Type B pancreatic cell (in vitro differentiated cells): ENCODE measurements at regions not wholly inside any gene's neighbourhood (a gene's known extent, or its start where the extent isn't known, plus 50 kb on each side); places are given as distances from the start of the nearest gene placed in this dataset.

Experiments
- DNase-seq: peaks from one replicate; pipeline ENCODE4 v3.0.0; 2021; ENCODE audit warnings: mixed read lengths; ENCODE audit not compliant: unreplicated experiment; ENCODE audit errors: extremely low spot score
- H3K27ac Mint-ChIP-seq: 2 replicates; pipeline ENCODE4 v1.8.0; 2021; ENCODE audit warnings: mild to moderate bottlenecking, mixed read lengths
- H3K27me3 Mint-ChIP-seq: 2 replicates; pipeline ENCODE4 v1.8.0; 2021; ENCODE audit warnings: mixed read lengths
- H3K36me3 Mint-ChIP-seq: 2 replicates; pipeline ENCODE4 v1.8.0; 2021; ENCODE audit warnings: mixed read lengths
- H3K4me1 Mint-ChIP-seq: one replicate; pipeline ENCODE4 v1.8.0; 2021; ENCODE audit warnings: mixed read lengths; ENCODE audit not compliant: unreplicated experiment
- H3K4me3 Mint-ChIP-seq: 2 replicates; pipeline ENCODE4 v1.8.0; 2021; ENCODE audit warnings: mild to moderate bottlenecking, mixed read lengths
- H3K9me3 Mint-ChIP-seq: 2 replicates; pipeline ENCODE4 v1.8.0; 2021; ENCODE audit warnings: mixed read lengths
- TF ChIP-seq, protein P1 (sequence below): fragments of 200-600 bp; sonication (generic); conservative IDR thresholded peaks from 2 replicates; pipeline ENCODE4 v1.5.0; 2021; ENCODE audit warnings: antibody characterized with exemption, mild to moderate bottlenecking

- Mint-ChIP-seq H3K36me3 (peaks cover 8% of the 10 kb centered on the region), H3K4me3 (no peak overlapping the region), H3K4me1 (peaks cover 4% of the 10 kb centered on the region), H3K9me3 (peaks cover 5% of the 10 kb centered on the region), H3K27me3 (peaks cover 3% of the 10 kb centered on the region), H3K27ac (no peak overlapping the region)
- no peak for DNase-seq
- TF ChIP-seq, protein P1, sequence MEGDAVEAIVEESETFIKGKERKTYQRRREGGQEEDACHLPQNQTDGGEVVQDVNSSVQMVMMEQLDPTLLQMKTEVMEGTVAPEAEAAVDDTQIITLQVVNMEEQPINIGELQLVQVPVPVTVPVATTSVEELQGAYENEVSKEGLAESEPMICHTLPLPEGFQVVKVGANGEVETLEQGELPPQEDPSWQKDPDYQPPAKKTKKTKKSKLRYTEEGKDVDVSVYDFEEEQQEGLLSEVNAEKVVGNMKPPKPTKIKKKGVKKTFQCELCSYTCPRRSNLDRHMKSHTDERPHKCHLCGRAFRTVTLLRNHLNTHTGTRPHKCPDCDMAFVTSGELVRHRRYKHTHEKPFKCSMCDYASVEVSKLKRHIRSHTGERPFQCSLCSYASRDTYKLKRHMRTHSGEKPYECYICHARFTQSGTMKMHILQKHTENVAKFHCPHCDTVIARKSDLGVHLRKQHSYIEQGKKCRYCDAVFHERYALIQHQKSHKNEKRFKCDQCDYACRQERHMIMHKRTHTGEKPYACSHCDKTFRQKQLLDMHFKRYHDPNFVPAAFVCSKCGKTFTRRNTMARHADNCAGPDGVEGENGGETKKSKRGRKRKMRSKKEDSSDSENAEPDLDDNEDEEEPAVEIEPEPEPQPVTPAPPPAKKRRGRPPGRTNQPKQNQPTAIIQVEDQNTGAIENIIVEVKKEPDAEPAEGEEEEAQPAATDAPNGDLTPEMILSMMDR: no peak
Observed at GRCh38 chr6:14530385-14530784, 412.8 kb downstream of the CD83 start.

DNA sequence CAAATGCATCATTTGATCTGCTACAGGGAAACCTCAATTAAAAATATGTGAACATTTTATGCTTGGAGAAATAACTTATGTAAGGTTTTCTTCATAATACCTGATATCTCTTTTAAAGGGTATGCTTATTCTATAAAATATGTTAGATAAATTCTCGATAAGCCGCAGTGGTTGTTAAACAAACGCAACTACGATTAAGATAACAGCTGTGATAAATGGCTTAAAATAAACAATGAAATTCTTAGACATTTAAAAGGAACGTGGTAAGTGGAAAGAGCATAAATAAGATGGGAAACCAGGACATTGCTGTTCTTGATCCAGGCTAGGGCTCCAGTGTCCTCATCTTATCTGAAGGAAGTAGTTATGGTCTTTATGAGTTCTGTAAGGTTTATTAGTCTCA, 415.9 kb downstream of the CD83 start:
- Mint-ChIP-seq H3K9me3 (no peaks in the 10 kb centered on the region), H3K4me3 (no peak overlapping the region), H3K27ac (no peak overlapping the region), H3K36me3 (peaks cover 4% of the 10 kb centered on the region), H3K4me1 (peaks cover 4% of the 10 kb centered on the region), H3K27me3 (peaks cover 3% of the 10 kb centered on the region)
- DNase-seq: no peak
- TF ChIP-seq, protein P1: no peak

DNA sequence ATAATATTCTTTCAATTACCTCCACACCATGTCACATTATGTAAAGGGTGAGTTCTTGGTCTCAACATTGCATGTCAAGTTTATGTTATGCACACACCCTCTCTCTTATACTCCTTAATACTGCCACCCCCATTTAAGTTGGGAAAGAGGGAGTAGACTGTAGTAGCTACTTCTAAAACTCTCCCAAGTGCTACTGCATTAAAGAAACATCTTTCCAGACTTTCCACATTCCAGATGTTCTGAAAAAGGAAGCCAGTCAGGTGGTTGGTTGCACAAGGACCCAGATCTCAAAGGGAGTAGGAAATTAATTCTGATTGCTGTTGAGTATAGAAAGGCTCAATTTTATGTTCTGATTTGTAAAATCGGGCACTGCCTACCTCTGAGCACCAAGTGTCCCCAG, 419.5 kb downstream of the CD83 start:
- H3K9me3 Mint-ChIP-seq: no peaks in the 10 kb centered on the region
- H3K4me3 Mint-ChIP-seq: no peak overlapping the region
- no peak overlapping the region for H3K27ac Mint-ChIP-seq
- TF ChIP-seq, protein P1: no peak
- no peak for DNase-seq
- H3K27me3 Mint-ChIP-seq: peaks cover 3% of the 10 kb centered on the region
- H3K4me1 Mint-ChIP-seq: peaks cover 4% of the 10 kb centered on the region
- H3K36me3 Mint-ChIP-seq: peaks cover 4% of the 10 kb centered on the region

DNA sequence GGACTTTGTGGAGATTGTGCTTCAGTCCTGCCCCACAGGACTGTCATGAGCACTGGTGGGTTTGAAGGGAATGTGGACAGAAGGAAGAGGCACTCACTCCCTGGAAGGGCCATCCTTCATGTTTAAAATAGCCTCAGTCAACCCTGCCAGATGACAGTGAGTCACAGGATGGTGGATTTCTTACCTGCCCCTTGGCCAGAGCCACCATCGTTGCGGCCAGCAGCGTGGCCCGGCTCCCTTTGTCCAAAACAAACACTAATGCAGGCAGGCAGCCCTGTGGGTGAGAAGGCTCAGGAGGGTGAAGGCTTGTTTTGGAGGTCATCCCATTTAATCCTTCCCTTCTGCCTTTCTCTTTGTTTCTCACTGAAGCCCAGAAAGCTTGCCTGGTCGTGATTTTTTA, 422.7 kb downstream of the CD83 start:
- no peak for DNase-seq
- TF ChIP-seq, protein P1: no peak
- H3K4me3 Mint-ChIP-seq: no peak overlapping the region
- peaks cover 3% of the 10 kb centered on the region for H3K27me3 Mint-ChIP-seq
- no peak overlapping the region for H3K27ac Mint-ChIP-seq
- no peaks in the 10 kb centered on the region for H3K36me3 Mint-ChIP-seq
- H3K4me1 Mint-ChIP-seq: peaks cover 14% of the 10 kb centered on the region
- no peaks in the 10 kb centered on the region for H3K9me3 Mint-ChIP-seq

DNA sequence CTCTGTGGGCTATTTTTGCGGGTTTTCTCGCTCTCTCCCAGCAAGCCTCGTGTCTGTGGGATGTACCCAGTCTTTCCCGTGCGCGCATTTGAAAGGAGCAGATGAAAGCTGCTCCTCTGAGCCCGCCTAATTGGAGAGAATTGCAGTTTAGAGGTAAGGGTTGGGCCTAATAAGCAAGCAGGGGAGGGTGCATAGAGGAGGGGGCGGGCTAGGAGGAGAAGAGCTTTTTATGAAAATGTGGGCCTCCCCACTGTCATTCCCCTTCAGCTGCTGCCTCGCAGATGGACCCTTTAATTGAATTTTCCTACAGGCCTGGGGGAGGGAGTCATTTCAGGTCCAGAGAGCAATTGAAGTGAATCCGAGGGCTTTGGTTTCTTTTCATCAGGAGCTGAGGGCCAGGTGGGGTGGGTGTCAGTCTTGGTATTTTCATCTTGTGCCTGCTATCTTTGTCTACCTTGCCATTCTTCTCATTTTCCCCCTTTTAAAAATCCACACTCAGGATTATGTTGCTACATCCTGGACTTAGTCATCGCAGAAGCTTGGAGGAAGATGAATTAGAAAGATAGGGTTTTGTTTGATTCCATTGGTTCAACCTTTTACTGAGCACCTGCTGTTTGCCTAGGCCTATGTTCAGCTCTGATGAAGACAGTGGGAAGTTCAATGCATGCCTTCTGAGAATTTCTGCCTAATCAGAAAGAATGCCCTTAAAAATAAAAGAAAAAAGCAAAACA, 423.4 kb downstream of the CD83 start:
- no peaks in the 10 kb centered on the region for H3K9me3 Mint-ChIP-seq
- peaks cover 3% of the 10 kb centered on the region for H3K27me3 Mint-ChIP-seq
- H3K4me3 Mint-ChIP-seq: no peak overlapping the region
- DNase-seq: no peak
- TF ChIP-seq, protein P1: no peak
- H3K36me3 Mint-ChIP-seq: no peaks in the 10 kb centered on the region
- no peak overlapping the region for H3K27ac Mint-ChIP-seq
- H3K4me1 Mint-ChIP-seq: peaks cover 14% of the 10 kb centered on the region
